Spleen (tissue), 7 donors: ENCODE measurements at regions not wholly inside any gene's neighbourhood (a gene's known extent, or its start where the extent isn't known, plus 50 kb on each side); places are given as distances from the start of the nearest gene placed in this dataset.

Experiments
- CTCF ChIP-seq, 11 experiments: fragments of 200-600 bp in 7 of 11; fragments of 450-650 bp in 4 of 11; sonication (generic) in 4 of 11; IDR thresholded peaks in 8 of 11; conservative IDR thresholded peaks in 3 of 11; 1 replicate in 7 of 11; 2 replicates in 4 of 11; pipeline versions ENCODE4 v1.4.0 to v1.8.0; 2016 to 2021; ENCODE audit warnings: antibody characterized with exemption in 11 of 11, inconsistent platforms in 4 of 11, mild to moderate bottlenecking in 1 of 11
- POLR2A ChIP-seq, 3 donors: fragments of 450-650 bp; IDR thresholded peaks; one replicate each; pipeline ENCODE4 v1.5.1; 2017; ENCODE audit warnings: antibody characterized with exemption in 3 of 3, mild to moderate bottlenecking in 1 of 3
- POLR2AphosphoS5 ChIP-seq, 3 donors: sonication (generic); formaldehyde crosslinking; IDR thresholded peaks; one replicate each; pipeline ENCODE4 v1.5.1; 2017; ENCODE audit warnings: antibody characterized with exemption in 3 of 3
- donor health status: DM: no; HTN: no; CAD: no; lungs with moderate emphysema.
- donor health status: DM: no; HTN: no; CAD: no.
- donor health status: DM: no; HTN: no; CAD: no.

- TF ChIP-seq CTCF (IDR thresholded peaks at IDR 0.05 in 8 of 11, conservative IDR thresholded peaks at IDR 0.05 in 3 of 11), result no peak
- no peak for TF ChIP-seq POLR2A (IDR thresholded peaks at IDR 0.05)
- no peak for TF ChIP-seq POLR2AphosphoS5 (IDR thresholded peaks at IDR 0.05)
Observed at GRCh38 chr6:112745765-112746164, 398.6 kb downstream of the RFPL4B start.
